Anterior cingulate cortex (tissue), 58 donors: ENCODE measurements at regions not wholly inside any gene's neighbourhood (a gene's known extent, or its start where the extent isn't known, plus 50 kb on each side); places are given as distances from the start of the nearest gene placed in this dataset.

Experiments
- DNase-seq, 58 donors: peaks; one replicate each; lab custom pipeline; 2025; lab: John Stamatoyannopoulos, UW

DNA sequence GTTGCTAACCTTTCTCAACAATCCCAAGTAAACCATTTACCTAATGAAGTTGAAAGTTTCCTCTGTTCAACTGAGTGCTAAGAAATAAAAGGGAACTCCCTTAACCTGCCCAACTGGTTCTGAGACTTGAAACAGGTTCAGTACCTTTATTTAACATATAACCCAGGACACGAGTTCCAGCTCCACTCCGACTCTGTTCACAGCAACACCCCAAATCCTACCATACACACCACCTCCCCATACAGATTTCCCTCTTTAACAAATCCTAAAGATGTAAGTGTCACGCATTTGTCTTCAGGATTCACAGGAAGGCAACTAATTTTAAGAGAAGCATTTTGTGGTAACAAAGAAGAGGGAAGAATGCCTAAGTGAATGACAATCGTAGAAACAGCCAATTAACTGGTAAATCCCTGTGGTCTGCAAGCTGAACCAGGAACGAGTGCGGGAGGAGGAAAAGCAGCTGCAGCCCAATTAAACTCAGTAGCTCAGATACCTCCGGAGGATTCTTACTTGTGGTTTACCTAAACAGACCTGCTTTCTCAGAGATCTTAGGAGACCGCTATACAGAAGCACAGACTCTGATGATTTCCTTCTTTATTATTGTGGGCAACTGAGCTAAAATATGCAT is 134.5 kb upstream of the MAGI3 start:
- no peak for DNase-seq

- no peak for DNase-seq
Observed at GRCh38 chr1:113256348-113256729, 134.0 kb upstream of the MAGI3 start.

GRCh38 chr1:113259988-113260387 is 130.3 kb upstream of the MAGI3 start:
- no peak for DNase-seq

DNA sequence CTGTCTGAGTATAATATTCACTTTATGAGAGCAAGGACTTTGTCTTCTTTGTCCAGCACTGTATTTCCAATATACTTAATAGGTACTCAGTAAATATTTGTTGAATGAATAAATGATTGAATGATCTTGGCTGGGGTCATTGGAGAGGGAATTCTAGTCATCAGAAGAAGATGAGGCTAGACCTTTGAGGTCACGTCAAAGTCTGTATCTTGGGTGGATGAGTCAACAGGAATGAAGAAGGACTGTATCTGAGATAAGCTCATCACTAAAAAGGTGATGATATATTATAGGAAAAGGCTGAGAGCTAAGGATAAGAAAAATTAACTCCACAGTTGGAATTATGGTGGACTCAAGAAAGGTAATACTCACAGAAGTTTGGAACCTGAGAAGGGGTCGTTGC is 125.1 kb upstream of the MAGI3 start:
- no peak for DNase-seq

DNA sequence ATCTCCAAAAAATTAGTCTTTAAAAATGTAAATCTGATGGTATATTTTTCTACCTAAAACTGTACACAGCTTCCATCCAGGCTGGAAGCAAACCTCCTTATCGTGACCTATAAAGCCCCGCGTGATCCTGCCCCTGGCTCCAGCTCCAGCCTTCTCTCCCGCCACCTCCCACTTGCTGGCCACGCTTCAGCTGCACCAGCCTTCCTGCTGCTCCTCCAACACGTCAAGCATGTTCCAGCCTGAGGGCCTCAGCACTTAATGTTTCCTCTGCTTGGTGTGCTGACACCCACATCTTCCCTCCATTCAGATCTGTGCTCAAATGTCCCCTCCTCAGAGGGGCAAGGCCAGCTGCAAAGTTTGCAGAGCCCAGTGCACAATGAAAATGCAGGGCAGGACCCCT is 123.5 kb upstream of the MAGI3 start:
- peak in 5 of 58 donors; percentile 1 to 21 (median 9) for DNase-seq

DNA sequence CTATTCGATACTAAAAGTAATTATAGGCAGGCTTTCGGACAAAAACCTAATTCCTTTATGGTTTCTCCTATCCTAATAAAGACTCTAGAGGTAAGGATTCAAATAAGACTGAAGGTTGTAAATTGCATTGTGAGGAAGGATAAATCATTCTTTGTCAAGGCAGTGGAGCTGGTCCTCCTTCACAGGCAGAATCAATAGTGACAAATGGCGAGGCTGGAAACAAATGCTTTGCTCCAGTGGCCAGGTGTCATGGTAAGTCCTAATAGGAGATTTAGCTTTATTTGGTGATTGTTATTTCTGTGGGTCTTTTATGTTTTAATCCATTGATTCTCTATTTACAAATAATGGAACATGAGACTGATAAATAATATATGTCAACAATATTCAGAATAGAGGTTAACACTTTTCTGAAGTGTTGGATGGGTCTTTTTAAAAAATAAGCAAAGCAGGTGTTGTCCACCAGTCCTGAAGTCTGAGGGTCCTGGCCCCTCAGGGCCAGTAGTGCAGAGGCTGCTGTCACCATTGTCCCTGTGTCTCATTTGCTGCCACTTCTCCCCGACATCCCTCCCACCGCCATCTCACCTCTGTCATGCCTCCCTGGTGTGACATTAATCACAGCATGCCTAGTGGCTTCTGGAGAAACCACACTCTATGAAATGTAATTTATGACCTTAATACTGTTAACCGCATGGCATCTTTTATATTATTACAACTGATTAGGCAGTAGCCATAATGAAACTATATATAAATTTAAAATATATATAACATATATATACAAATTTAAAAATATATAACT is 120.9 kb upstream of the MAGI3 start:
- no peak for DNase-seq

- no peak for DNase-seq
Observed at GRCh38 chr1:113271039-113271438, 119.3 kb upstream of the MAGI3 start.

DNA sequence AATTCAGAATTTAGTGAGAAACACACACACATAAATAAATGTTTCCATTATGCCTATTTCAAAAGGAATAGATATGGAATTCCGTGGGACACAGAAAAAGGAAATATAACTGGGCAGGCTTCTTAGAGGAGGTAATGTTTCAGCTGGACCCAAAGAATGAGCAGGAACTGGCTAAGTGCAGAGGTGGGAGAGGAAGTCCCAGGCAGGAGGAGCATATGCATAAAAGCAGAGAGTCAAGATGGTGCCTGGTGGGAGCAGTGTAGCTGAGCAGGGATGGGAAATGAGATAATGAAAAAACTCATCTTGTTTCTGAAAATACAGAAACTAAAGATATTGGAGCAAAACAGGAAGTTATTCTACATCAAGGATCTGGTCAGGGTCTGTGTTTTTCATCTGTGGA is 115.2 kb upstream of the MAGI3 start:
- DNase-seq: no peak

- no peak for DNase-seq
Observed at GRCh38 chr1:113275691-113276090, 114.6 kb upstream of the MAGI3 start.

- no peak for DNase-seq
Observed at GRCh38 chr1:113276507-113276906, 113.8 kb upstream of the MAGI3 start.

DNA sequence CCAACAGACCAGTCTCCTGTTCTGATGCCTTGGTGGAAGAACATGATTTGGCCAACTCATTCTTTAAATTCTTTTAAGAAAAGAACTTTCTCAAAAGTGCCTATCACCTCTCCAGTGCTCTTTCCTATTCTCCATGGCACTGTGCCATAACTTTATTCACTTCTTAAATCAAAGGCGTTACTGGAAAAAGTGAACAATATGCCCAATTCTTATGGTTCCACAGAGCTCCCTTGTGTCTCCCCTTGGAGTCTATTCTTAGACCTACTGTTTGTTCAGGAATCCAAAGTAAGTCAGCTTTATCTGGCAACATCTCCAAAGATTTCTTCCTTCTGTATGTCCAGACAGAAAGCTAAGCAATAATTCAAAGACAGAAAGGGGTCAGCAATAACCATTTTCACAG is 111.9 kb upstream of the MAGI3 start:
- no peak for DNase-seq

DNA sequence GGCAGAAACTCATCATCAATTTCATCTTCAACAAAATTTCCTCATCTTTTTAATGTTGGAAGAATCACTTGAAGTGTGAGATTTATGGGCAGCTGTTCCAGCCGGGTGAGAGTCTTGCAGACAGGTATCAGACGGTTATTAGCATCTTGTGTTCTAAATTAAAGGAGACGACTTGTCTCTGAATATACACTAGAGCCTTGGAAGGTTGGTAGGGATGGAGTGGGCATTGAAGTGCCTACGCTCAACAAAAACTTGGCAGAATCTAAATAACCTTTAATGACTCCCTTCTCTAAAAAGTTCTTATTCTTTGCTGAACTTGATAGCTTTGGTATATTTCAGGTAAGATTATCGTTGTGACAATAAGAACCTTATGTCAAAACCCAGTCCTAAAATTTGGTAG is 111.5 kb upstream of the MAGI3 start:
- no peak for DNase-seq

DNA sequence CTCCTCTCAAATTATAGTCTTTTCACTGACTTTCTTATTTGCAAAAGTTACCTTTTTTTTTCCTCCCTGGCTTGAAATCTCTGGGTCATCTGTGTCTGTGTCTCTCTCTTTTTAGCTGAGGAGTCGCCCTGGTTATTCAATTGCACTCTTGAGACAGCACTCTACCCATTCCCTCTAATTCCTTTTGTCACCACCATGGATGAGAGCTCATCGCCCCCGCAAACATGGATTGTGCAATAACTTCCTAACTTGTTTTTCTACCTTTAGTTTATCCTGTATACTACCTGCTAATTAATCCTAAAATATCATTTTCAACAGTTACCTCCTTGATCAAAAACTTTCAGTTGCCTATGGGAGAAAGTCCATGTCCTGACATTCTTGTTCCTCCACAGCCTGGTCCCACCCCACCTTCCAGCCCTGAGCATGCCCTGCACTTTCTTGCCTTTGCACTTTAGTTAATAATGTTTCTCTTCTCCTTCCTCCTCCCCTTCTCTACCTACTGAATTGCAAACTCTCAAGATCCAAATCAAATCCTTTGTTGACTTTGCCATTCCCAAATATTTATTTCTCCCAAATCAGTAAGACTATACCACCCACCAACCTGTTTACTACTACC is 110.4 kb upstream of the MAGI3 start:
- no peak for DNase-seq

DNA sequence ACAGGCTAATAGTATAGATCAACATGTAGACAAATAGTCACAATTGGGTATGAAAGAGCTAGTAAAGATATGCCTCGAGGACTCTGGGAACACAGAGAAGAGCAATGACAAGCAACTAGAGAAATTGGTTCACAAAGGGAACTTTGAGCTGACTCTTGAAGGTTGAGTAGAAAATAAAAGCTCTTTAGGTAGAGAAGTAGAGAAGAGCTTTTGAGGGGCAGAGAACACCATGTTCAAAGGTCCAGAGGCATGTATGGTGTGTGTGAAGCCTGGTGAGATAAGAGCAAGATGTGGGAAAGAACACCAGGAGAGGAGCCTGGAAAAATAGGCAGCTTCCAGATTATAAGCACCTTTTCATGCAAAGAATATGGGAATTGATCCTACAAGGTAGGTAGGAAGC is 109.7 kb upstream of the MAGI3 start:
- no peak for DNase-seq

- no peak for DNase-seq
Observed at GRCh38 chr1:113281550-113281949, 108.8 kb upstream of the MAGI3 start.

GRCh38 chr1:113282008-113282892 is 108.1 kb upstream of the MAGI3 start:
- DNase-seq: no peak

DNA sequence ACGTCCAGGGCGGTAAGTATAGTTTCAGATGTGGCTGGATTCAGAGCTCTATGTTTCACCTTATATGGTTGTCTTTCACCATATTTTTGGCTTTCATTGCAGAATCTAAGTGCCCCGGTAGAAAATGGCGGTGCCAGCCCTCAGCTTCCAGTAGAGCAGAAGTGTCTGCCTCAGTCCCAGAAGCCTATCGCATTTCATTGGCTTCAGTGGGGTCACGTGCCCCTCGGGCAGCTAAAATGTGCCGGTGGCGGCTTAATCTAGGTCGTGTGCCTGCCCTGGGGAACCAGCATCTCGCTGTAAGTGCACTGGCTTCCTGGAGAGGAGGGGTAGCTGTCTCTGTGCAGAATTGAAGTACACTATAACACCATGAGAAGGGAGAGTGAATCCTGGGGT is 107.4 kb upstream of the MAGI3 start:
- no peak for DNase-seq

DNA sequence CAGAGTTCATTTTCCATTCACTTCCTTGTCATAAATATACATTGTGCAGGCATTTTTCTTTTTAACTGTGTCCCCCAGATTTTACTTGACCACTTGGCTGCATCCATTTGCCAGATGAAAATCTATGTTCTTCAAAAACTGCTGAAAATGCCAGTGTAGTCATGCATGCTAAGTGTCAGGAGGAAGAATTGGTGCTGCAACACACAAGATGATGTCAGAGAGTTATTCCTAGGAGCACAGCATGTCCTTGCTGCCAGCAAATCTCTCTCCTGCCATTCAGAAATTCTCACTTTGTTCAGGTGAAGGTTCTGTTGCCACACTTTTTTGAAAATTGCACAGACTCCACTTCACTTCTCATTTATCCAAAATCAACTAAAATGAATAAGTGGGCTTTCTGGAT is 106.4 kb upstream of the MAGI3 start:
- DNase-seq: peak in 1 of 58 donors; percentile 15

- DNase-seq: no peak
Observed at GRCh38 chr1:113286156-113286555, 104.2 kb upstream of the MAGI3 start.

DNA sequence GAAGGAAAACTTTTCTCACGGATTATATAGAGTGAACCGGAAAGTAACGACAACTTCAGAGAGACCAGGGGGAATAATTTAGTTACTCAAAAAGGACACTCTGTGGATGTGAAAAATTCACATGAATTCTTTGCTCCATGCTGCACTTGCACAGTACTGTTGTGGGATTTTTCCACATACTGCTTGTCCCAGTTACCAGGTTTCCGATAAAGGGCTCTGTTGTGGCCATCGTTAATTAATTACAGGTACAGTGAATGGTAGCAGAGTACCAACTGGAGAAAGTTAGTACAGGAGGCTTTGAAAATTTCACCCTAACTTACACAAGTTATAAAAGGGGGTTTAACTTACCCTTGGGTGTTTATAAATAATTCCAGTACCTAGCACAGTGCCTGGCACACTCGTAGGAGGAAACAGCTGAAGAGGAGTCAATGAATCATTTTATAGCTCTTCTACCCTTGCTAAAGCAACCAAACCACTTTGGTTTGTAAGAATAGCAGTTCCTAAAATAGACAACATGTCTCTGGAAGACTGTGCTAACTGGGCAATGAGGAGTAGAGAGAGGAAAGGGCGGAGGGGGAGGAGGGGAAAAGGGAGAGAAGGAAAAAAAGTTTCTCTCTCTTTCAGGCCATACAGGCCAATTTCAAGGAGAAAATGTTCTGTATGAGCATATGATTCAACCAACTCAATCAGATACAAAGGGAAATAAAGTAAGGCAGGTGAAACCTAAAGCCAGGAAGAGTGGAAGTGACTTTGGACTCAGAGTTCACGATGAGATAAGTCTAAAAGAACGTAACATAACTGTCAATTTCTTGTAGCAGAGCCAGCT is 98.3 kb upstream of the MAGI3 start:
- no peak for DNase-seq
